HG03354 (cell line): ENCODE measurements at regions not wholly inside any gene's neighbourhood (a gene's known extent, or its start where the extent isn't known, plus 50 kb on each side); places are given as distances from the start of the nearest gene placed in this dataset.

Experiments
- ATAC-seq: cut with Tn5 transposase; IDR thresholded peaks from one replicate; pipeline ENCODE4 v1.9.1; 2021; ENCODE audit warnings: mild to moderate bottlenecking; ENCODE audit not compliant: unreplicated experiment, poor library complexity, severe bottlenecking

GRCh38 chr10:10630782-10631181 lies 386.9 kb upstream of the CELF2 start:
- no peak for ATAC-seq

DNA sequence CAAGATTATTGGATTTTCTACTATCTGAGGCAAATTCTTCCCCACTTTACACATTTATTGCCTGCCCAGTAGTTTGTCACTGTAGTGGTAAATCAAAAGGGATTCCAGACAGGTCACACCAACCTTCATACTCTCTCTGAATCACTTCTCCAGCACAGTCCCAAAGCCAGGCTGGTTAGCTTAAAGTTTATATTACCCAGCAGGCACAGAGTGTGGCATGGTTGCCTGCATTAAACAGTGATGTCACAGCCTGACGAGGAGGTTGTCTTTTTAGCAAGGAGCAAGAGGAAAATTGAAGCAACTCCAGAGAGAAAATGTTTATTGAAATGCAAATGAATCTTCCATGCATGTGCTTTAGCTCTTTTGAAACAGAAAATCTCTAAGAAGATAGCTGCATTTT lies 375.5 kb upstream of the CELF2 start:
- no peak for ATAC-seq

- ATAC-seq = no peak
Measured at GRCh38 chr10:10642751-10643150, 374.9 kb upstream of the CELF2 start.

- ATAC-seq = no peak
Measured at GRCh38 chr10:10644008-10644646, 373.5 kb upstream of the CELF2 start.

DNA sequence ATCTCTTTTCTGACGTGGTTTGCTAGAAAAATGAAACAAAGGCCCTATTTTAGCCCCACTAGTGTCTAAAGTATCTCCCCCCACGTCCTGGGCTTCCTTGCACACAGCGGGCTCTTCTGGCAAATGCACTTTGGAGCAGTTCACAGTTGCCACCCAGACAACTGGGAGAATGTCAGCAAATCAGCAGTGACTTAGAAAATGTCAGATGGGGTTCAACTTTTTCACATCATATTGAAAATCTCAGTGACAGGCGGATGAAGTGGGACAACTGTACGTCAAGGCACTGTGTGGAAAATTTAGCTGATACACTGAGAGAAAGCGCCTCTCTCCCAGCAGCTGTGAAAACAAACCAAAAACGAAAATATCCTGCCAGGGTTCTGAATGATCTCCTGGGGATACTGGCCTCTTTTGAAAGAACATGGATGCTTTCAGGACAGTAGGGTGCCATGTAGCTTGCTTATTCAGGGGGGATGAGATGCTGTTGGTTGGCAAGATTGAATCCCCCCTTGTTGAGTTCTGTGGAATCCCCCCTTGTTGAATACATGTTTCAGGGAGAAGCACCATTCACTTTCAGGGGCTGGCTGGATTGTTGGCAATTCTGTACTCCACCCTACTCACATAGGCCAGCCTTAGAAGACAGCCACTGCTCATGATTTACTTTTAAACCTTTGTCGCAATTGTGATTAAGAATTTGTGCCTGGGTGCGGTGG lies 372.8 kb upstream of the CELF2 start:
- ATAC-seq = no peak

DNA sequence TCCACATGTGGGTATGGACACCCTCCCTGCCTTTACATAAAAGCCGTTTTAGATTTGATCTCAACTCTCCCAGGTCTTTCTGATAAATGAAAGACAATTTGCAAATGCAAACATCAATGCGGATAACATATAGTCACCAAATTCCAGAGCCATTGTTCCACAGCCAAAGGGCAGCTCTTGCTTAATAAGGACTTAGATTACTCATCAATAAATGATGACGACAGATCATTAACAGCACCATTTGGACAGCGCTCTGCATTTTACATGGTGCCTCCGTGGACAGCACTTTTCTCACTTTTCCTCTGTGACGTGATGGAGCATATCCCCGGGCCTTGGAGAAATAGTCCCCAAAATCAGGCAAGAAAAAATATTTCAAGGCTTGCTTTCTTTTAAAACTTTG lies 370.3 kb upstream of the CELF2 start:
- no peak for ATAC-seq

DNA sequence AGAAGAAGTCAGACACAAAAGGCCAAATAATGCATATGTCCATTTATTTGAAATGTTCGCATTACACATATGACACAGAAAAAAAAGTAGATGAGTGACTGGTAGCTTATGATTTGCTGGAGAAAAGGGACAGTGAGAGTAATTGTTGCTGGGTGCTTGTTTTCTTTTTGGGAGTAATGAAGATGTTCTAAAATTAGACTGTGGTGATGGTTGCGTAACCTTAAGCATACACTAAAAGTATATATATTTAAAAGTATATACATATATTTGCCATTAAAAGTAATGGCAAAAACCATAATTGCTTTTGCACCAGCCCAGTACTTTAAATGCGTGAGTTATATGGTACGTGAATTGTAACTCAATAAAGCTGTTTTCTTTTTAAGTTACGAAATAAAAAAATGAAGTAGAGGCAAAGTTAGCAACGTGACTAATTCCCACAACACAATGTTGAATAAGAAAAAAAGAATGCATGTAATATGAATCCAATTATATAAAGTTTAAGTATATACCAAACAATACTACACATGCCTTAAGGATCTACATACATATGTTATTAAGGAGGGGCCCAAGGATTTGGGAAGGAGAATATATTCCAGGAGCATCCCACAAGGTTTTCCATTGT lies 360.4 kb upstream of the CELF2 start:
- no peak for ATAC-seq

DNA sequence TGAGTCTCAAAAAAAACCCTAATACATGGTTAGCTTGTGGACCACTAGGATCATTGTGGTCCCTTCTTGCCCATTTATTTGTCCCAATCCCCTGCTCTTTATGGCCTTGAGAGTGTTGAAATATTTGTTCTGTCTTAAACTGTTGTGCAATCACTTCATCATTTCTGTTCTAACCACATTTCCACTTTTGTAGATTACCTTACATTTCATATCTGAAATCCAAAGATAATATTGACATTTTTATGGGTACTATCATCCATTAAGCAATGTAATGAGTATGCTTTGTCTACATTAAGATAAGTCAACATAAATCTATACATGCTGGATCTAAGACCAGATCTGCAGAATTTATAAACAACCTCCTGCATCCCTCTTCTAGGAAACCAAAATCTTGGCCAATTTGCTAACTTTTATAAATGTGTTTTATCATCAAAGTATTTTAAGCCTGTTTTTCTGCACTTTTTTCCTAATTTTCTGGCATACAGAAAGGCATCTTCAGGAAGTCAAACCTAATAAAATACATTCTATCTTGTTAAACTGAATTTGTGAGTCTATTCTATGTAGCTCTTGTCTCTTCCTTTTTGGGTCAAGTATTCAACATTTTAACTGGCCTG lies 359.4 kb upstream of the CELF2 start:
- no peak for ATAC-seq

GRCh38 chr10:10660054-10660453 lies 357.6 kb upstream of the CELF2 start:
- no peak for ATAC-seq

DNA sequence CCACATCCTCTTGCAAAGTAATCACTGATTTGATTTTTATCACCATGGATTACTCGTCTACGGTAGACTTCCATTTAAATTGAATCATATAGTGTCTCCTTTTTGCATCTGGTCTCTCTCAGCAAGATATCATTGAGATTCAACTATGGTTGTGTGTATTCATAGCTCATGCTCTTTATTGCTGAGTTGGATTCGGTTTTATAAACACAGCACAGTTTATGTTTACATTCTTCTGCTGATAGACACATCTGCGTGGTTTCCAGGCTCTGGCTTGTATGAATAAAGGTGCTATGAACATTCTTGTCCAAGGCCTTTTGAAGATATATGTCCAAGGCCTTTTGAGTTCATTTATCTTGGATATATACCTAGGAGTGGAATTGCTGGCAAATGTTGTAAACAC lies 356.5 kb upstream of the CELF2 start:
- no peak for ATAC-seq

GRCh38 chr10:10662716-10663408 lies 354.8 kb upstream of the CELF2 start:
- ATAC-seq = no peak

GRCh38 chr10:10663622-10664021 lies 354.1 kb upstream of the CELF2 start:
- ATAC-seq = no peak

- no peak for ATAC-seq
Measured at GRCh38 chr10:10665750-10666149, 351.9 kb upstream of the CELF2 start.

DNA sequence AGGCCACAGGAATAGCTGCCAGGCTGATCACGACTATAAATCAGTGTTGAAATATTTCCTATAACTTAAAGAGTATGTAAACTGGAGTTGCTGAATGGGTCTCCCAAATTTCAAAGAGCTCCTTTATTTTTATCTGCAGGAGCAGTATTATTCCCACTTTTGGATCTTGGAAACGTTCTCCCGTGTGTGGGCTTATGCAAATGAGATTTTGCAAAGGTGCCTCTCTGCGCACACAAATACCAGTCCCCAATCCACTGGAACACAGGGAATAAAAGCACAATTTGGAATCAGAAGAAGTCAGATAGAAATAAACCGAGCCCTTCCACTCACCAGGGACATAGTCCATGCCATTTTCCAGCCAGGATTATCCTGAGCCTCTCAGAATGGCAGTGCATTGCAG lies 350.2 kb upstream of the CELF2 start:
- no peak for ATAC-seq

DNA sequence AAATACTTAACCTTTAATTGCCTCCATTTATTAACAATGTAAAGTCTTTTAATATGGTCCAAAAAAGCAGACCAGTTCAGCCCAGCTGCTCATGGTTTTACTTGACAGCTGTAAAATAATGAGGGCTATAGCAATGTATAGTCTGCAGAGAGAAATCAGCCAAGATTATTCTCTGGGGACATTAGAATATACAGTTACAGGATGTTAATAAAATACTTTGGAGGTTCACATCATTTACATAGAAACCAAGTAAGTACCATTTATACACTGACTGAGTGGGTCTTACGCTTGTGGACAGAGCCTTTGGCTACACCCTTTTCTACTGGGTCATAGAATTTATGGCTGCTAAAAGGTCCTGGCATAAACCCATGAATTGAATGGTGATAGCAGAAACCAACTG lies 340.7 kb upstream of the CELF2 start:
- no peak for ATAC-seq

GRCh38 chr10:10677479-10677878 lies 340.2 kb upstream of the CELF2 start:
- ATAC-seq = peak; percentile 71

GRCh38 chr10:10680496-10680895 lies 337.2 kb upstream of the CELF2 start:
- no peak for ATAC-seq

- ATAC-seq = no peak
Measured at GRCh38 chr10:10684972-10685371, 332.7 kb upstream of the CELF2 start.

GRCh38 chr10:10685566-10685965 lies 332.1 kb upstream of the CELF2 start:
- ATAC-seq = no peak

DNA sequence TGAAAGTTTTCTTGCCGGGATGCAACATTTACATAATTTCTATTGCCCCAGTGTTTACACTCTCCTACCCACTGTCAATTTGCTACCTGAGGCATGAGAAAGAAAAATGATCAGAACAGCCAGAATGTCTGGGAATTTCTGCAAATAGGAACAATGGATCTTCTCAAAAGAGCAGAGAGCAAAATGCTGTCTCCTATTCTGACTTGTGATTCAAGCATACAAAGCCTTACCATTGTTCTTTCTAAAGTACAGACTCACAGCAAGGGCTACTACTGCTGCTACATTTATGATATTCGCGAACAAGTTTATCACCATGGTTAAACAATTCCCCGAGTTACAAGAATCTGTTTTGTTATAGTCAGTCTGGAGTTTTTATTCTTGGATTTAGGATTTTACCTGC lies 329.9 kb upstream of the CELF2 start:
- ATAC-seq = no peak
